ENCODE measurements at regions not wholly inside any gene's neighbourhood (a gene's known extent, or its start where the extent isn't known, plus 50 kb on each side); places are given as distances from the start of the nearest gene placed in this dataset.
A peak's percentile ranks its signal among the peaks of the same experiment; 100 is the strongest.
"Not testable (repeated sequence)": the region's sequence is repeated elsewhere in the genome, so short reads cannot be mapped to it uniquely, and the experiment has no call there.

DNA sequence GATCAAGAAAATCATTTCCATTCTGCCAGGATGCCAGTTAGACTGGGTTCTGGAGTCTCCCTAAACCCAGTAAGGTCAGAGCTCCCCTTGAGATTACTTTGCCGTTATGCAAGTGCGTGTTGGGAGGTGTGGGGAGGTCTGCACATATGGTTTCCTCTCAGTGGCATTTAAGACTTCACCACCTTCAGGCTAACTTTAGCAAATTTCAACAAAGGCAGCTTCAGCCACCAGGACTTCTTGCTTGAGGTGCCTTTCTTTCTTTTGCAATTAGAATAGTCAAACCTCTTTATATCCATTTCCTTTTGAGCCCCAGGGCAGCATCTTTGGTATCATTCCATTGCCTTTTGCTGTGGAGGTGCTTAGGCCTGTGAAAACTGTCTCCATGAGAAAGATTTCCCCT, 117.2 kb upstream of the CCND2 start:
- no peak for DNase-seq (ENCODE audit: low read depth in 2 of 2)

DNA sequence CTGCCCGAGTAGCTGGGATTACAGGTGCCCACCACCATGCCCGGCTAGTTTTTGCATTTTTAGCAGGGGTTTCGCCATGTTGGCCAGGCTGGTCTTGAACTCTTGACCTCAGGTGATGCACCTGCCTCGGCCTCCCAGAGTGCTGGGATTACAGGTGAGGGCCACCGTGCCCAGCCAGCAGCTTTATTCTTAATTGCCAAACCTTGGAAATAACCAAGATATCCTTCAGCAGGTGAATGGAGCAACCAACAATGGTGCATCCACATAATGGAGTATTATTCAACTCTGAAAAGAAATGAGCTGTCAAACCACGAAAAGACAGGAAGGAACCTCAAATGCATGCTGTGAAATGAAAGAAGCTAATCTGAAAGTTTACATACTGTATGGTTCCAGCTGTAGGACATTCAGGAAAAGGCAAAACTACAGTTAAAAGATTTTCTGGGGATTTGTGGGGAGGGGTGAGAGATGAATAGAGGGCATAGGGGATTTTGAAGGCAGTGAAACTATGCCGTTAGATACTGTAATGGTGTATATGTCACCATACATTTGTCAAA, 118.8 kb upstream of the CCND2 start:
- no peak for DNase-seq (ENCODE audit: low read depth in 2 of 2)

DNA sequence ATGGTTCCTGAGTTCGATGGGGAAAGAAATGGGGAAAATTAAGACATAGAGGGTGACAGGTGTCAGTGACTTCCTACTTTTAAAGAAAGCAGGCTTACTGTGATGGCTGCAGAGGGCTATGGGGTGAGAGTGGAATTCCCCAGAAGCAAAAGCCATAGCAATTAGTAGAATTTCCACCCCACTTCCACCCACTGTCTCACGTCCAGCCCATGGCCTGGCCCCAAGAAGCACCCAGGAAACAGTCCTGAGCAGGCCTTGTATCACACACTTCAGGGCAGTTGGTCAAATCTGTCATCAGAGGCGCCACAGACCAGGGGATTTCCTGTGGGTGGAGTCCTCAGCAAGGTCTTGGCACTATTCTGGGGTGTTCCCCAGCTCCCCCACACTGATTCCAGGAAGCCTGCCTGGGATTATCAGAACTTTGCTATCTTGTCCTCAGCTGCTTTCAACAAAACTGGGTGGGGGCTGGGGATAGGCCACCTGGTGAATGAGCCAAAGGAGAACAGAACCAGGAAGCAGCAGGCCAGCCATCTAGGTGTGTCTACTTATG, 120.1 kb upstream of the CCND2 start:
- peak; percentile 75 to 78 for DNase-seq (ENCODE audit: low read depth in 2 of 2)

DNA sequence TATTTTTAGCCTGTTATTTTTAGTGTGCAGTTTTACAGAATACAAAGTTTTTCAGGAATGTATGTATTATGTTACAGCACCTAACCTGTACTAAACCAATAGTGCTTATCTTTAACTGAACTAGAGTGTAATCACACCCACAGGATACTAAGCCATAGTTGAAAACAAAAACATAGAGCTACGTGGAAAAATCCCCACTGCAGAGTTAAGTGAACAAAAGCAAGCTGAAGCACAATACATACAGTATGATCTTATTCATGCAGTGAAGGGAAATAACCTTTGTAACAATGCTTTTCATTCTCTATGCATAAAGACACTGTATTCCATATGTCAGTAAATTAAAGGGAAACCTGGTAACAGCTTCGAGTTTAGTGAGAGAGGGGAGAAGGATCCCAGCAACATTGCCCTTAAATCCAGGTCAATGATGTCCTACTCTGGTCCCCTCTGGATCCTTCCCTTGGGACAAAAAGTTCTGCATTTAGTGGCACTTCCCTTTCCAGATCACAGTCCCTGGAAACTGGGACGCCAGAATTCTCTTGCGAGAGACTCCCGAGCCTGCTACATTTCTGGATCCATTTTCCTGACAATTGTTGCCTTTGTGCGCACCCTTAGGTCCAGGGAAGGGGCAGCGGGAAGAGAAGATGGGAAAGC, 121.3 kb upstream of the CCND2 start:
- no peak for DNase-seq (ENCODE audit: low read depth in 2 of 2)

DNA sequence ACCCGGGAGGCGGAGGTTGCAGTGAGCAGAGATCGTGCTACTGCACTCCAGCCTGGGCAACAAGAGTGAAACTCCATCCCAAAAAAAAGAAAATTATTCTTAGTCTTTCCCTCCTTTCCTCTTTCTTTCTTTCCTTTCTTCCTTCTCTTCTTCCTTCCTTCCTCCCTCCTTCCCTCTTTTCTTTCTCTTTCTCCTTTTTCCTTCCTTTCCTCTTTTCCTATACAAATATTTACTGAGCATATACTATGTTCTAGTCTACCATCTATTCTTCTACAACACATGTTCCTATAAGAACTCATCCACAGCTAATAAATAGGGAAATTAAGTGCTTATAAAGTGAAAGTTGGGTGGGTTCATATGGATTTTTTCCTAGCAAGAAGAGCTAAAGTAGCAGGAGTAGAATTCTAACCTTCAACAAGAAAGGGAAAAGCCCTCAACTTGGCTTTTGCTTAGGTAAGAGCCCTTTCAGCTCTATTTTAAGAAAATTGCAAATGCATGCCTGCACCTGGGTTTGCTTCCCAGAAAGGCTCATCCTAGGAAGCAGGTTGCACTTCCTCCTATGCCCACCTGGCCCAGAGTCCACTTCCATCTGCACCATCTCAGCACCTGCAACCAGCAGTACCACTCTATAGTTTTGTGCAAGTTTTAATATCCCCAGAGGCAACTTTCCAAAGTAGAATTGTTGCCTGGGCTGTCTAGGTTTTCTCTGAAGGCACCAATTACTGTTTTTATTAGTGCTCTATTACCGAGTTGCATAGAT, 122.0 kb upstream of the CCND2 start:
- DNase-seq (ENCODE audit: low read depth in 2 of 2): no peak

DNA sequence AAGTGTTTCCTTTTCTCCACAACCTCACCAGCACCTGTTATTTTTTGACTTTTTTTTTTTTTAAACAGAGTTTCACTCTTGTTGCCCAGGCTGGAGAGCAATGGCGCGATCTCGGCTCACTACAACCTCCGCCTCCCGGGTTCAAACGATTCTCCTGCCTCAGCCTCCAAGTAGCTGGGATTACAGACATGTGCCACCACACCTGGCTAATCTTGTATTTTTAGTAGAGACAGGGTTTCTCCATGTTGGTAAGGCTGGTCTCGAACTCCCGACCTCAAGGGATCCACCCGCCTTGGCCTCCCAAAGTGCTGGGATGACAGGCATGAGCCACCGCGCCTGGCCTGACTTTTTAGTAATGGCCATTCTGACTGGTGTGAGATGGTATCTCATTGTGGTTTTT, 123.2 kb upstream of the CCND2 start:
- DNase-seq (ENCODE audit: low read depth in 2 of 2): not testable (repeated sequence)

DNA sequence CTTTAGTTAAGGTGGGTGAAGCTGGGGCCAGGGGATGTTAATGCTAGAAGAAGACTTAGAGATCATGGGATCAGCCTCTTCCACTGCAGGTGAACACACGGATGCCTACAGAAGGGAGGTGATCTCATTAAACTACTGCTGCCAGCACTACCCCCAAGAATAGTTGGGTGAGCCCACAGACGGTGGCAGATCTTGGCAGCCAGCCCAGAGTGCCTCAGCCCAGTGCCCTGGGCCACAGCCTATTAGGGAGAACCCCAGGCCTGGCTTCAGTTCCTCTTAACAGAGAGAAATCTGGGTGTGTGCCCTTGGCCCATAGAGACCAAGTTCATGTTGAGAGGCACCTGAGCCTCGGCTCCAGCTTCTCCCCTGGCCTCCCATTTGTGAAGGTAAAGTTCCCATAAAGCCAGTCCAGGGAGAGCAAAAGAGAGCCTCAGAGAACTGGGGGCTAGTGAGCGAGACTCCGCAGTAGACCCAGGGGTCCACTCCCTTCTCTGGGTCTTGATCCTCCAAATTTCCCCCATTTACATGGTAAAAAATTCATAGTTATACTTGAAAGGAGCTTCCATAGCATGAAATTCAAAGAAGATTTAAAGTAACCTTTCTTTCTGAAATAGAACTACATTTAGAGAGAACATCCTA, 125.0 kb upstream of the CCND2 start:
- peak; percentile 50 to 54 for DNase-seq (ENCODE audit: low read depth in 2 of 2)

DNA sequence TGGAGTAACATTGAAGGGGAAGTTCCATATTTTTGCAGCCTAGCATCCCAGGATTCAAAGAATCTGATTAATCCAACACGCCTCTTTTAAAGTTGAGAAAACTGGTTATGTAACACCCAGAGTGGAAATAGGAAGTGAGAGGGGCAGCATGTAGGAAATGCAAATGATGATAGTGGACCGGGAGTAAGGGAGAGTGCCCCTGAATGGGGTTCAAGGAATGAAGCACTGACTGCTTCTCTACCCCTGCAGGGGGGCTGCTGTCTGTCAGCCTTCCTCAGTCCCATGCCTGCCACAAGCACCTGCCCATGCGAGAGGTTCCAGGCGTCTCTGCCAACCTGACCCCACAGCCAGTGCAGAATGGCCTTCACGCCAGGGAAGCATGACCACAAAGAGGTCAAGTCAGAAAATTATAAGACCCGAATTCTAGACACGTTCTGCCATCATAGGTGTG, 126.5 kb upstream of the CCND2 start:
- no peak for DNase-seq (ENCODE audit: low read depth in 2 of 2)

DNA sequence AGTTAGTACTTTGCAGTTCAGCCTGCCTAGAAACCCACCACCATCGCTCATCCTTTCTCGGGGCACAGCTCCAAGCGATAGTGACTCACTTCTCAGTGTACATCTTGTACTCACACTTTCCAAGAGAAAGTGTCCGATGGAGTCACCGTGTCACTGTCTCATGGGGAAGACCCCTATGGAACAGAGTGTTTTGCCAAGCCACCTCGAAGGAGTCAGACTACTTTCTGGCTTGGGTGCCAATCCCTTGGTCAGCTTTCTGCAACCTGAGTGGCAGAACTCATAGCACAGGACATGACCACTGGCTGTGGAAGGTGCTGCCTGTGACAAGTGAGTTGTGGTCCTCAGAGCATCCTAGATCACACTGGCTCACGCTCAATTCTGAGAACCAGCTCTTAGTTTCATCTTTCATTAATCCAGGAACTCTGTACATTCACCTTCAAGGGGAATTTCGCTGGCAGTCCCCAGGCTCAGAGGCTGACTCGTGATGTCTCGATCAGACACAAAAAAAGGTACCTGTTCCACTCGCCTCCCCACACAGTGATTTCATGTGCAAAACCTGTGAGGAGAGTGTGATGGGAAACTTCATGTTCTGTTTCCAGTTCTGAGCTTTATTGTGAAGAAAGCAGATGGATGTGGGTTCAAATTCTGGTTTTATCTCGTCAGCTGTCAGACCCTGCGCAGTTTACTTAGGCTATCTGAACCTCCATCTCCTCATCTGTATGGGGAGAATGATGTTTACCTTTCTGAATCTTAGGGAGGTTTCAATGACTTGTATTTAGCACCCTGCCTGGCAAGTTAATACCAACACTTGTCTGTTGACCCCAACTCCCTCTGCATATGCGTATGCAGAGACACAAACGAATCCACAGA, 127.3 kb upstream of the CCND2 start:
- peak; percentile 43 to 67 for DNase-seq (ENCODE audit: low read depth in 2 of 2)

DNA sequence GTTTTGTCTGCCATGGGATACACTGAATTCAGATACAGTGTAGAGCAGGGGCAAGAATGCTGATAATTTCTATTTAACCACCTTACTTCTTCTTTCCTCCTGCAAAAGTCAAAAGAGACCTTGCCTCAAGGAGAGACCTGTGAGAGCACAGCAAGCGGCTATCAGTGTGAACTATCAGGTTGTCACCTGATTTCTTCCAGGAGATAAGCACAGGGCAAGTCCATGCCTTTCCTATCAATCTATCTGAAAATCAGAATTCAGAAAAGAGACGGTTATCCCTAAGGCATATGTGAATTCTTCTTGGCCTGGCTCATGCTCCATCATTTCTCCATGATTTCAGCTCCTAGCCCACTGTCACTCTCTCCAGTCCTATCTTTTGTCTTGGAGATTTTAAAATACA, 128.9 kb upstream of the CCND2 start:
- no peak for DNase-seq (ENCODE audit: low read depth in 2 of 2)

DNA sequence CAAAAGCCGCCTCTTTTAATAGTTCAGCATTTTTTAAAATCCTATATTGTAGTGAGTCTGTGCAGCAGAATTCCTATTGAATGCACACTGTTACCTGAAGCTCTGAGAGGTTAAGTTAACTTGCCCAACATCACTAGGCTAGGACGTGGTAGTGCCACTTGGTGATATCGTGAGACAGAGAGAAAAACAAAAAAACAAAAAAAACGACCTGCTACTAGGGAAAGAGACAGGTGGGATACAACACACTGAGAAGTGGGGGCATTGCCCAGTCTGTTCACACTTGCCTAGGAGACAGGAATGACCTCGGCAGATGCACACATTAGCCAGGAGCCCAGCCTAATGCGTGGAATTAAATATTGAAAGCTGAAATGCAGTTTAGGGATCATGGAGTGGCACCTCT, 129.7 kb upstream of the CCND2 start:
- DNase-seq (ENCODE audit: low read depth in 2 of 2): no peak

DNA sequence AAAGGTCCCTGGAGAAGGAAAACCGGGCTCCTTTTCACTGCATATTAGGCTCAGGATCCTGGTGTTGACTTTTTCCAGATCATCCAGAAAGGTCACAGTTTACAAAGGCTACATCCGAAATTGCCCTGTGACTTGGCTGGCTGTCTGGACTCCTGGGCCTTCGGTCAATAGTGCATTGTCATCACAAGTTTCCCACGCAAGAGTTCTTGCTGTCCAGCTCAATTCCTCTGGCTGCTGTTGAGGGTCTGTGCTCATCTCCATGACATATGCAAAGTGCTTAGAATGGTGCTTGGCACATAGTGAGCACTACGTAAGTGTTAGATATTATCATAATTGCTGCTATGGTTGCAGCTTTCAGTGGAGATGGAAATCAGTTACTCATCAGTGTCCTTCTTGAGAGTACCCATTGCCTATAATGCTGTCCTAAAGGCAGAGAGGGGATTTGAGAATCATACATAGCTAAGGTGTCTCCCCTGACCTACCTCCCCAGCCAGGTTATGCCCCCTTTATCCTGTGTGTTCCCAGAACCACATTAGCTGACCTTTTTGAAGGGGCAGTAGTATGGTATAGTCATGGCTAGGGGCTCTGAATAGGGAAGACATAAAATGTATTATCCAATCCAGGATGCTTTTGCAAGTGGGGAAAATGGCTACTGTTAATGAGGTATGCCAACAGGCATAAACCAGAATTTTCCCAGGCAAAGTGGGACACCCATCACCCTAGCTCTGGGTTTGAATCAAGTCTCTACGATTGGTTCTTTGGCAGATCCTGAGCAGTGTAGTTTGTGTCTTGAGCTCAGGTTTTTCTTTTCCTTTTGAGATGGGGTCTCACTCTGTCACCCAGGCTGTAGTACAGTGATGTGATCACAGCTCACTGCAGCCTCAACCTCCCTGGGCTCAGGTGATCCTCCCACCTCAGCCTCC, 132.0 kb upstream of the CCND2 start:
- no peak for DNase-seq (ENCODE audit: low read depth in 2 of 2)

DNA sequence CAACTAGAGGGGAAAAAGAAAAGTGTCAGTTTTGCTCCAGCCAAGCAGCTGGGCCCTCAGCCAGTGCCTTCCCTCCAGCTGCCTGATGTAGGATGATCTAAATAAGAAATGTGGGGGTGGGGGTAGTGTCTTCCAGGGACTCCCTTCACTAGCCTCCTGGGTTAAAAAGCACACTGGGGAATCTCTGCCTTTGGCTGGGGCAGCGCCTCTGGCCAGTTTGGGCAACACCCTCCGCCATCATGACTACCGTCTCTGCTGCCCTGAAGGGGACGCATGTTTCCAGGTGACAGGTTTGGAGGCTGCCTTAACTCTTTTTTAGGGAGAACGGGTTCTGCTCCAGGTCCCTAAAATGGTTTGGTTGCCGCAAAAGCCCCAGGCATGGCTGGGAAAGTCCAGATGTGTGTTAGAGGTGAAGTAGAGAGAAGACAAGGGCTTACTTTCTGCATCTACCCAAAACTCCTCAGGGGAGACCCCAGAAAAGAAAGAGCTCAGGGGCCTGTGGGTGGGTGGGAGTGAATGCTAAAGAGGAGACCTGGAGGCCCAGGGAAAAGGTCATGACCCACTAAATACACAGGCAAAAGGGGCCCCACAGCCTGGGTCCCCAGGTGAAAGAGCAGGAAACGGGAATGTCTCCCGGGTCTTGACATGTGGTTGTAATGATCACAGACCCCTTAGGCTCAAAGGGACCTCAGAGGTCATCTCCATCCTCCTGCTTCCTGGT, 132.8 kb upstream of the CCND2 start:
- no peak for DNase-seq (ENCODE audit: low read depth in 2 of 2)

DNA sequence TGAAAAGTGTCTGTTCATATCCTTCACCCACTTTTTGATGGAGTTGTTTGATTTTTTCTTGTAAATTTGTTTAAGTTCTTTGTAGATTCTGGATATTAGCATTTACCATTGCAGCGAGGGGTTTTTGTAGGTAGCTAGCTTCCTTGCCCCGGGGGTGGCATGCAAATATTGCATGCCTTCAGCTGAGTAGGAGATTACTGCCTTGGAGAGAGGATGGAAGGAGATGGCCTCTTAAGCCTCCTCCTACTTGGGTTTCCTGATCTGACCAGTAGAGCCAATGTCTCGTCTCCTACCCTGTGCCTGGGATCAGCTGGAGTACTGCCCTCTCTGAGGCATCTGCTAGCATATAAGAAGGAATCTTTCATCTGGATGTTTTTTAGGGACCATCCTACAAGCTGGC, 134.4 kb upstream of the CCND2 start:
- no peak for DNase-seq (ENCODE audit: low read depth in 2 of 2)

DNA sequence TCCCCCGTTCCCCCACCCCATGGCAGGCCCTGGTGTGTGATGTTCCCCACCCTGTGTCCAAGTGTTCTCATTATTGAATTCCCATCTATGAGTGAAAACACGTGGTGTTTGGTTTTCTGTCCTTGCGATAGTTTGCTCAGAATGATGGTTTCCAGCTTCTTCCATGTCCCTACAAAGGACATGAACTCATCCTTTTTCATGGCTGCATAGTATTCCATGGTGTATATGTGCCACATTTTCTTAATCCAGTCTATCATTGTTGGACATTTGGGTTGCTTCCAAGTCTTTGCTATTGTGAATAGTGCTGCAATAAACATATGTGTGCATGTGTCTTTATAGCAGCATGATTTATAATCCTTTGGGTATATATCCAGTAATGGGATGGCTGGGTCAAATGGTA, 135.0 kb upstream of the CCND2 start:
- not testable (repeated sequence) for DNase-seq (ENCODE audit: low read depth in 2 of 2)

DNA sequence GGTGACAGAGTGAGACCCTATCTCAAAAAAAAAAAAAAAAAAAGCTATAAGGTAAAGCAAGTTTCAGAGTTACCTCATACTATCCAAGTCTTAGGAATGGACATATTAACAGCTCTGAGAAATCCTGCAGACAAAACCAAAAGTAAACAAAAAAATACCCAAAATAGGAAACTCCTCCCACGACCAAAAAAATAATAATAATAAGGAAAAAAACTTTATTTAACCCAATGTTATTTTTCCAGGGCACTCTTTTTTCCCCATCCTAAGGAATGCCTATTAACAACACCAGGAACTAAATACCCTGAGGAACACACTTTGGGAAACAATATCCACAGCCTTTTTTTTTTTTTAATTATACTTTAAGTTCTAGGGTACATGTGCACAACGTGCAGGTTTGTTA, 135.5 kb upstream of the CCND2 start:
- DNase-seq (ENCODE audit: low read depth in 2 of 2): no peak

DNA sequence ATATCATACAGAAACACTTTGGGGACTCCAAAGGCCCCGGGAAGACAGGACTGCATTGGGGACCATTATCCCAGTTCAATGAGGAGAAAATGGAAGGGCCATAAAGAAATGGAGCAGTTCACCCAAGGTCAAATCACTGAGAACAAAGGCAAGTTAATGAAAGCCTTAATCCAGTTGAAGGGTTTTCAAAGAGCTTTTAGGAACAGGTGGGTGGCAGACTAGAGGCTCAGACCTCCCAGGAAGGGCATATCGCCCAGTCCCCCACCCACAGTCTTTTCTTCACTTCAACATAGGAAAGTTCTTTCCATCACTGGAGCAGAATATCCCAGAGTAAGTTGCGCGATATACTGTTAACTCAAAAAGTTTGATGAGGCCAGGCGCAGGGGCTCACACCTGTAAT, 136.1 kb upstream of the CCND2 start:
- no peak for DNase-seq (ENCODE audit: low read depth in 2 of 2)

DNA sequence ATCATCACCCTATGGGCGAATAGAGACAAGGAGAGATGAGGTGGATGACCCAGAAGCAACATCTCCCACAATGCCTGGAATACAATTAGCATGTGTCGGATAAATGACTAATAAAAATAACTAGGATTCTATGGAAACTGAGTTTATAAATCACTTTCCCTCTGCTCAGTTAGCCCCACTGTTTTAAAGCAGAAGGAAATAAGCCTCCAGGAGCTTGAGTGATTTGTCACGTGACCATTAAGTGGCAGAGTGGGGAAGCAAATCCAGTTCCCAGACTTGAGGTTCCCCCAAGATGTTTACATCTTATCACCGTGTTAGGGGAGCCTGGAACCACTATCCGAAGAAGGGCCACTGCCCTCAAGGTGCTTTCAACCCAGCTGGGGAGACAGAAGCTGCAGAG, 136.5 kb upstream of the CCND2 start:
- DNase-seq (ENCODE audit: low read depth in 2 of 2): no peak

DNA sequence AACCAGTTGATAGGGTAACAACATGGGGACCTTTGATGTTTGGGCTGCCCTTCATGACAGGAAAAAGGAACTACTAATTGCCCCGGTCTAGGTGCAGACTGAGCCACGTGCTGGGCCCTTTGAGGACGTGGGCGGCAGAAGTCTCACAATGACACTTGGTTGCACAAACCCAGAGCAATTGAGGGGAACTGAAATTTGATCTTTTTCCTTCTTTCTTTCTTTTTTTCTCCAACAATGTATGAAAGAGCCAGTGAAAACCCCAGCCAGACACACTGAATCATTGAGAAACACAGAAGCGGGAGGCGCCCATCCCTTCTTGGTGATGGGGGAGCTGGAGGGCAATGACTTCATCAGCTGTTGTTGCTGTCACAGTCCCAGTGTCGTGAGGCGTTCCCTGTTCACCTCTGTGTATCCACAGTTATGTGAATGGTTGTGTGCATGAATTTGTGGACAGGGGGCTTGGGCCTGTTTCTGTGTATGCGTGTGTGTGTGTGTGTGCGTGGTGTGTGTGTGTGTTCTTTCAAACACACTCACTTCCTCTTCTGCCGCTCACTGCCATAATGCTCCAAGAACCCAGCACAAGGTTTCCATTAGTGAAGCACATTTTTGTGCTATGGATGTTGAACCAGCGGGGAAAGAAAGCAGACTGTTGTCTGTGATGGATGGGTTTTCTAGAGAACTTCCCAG, 137.5 kb upstream of the CCND2 start:
- DNase-seq (ENCODE audit: low read depth in 2 of 2): peak in 1 of 2 donors; percentile 36

Measured in stimulated activated CD8-positive, alpha-beta memory T cell treated with anti-CD3 and anti-CD28 coated beads, Interleukin-7, amount 100 ng/mL, for 4 hours (primary cell).